ENCODE measurements at regions not wholly inside any gene's neighbourhood (a gene's known extent, or its start where the extent isn't known, plus 50 kb on each side); places are given as distances from the start of the nearest gene placed in this dataset.

DNA sequence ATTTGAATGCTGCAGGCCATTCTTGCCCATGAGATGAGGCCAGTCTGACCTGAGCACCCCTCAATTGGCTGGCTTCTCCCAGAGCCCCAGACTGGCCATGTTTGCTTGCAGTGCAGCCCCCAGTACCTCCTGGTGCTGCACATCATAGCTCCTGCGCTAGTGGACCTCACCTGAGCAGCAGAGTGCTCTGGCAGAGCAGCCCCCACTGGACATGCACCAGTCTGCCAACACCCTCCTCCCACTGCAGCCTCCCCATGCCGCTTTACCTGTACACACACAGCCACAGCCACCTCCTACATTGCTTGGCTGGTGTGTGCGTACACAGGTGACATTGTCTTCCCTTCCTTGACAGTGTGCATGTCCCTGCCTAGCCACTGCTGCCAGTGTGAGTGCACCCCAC, 940.2 kb downstream of the EFNA5 start:
- no peak overlapping the region for H3K4me3 ChIP-seq (ENCODE audit: low read depth, low read length)
- CTCF ChIA-PET = interaction anchor here (1.4 kb wide), 1 partner anchor 461 kb away, joined by 3 read pairs; no protein-coding TSS in a partner anchor
- TF ChIP-seq, protein P1, sequence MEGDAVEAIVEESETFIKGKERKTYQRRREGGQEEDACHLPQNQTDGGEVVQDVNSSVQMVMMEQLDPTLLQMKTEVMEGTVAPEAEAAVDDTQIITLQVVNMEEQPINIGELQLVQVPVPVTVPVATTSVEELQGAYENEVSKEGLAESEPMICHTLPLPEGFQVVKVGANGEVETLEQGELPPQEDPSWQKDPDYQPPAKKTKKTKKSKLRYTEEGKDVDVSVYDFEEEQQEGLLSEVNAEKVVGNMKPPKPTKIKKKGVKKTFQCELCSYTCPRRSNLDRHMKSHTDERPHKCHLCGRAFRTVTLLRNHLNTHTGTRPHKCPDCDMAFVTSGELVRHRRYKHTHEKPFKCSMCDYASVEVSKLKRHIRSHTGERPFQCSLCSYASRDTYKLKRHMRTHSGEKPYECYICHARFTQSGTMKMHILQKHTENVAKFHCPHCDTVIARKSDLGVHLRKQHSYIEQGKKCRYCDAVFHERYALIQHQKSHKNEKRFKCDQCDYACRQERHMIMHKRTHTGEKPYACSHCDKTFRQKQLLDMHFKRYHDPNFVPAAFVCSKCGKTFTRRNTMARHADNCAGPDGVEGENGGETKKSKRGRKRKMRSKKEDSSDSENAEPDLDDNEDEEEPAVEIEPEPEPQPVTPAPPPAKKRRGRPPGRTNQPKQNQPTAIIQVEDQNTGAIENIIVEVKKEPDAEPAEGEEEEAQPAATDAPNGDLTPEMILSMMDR (IDR thresholded peaks at IDR 0.05; ENCODE audit: insufficient read depth, low read length, missing control alignments) = no peak
- no peak for DNase-seq (ENCODE audit: low read depth, low spot score)
- POLR2A ChIA-PET = no interaction called here

DNA sequence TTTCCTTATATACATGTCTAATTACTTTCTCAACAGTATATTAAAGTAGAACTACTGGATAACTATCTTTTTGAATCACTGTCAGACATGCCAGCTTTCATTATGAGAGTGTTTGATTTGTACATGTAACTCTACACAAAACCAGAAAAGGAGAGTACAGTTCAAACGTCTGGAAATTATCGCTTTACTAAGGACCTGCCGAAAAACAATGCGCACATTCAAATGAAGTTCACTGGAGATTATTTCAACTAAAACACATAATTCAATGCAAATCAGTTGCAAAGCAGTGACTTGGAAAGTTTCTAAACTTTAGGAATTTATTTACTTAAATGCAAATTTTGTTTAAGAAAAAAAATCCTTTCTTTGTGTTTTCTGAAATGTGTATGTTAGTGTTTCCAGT, 942.5 kb downstream of the EFNA5 start:
- DNase-seq (ENCODE audit: low read depth, low spot score) = no peak
- no peak overlapping the region for H3K4me3 ChIP-seq (ENCODE audit: low read depth, low read length)
- POLR2A ChIA-PET = no interaction called here
- CTCF ChIA-PET = no interaction called here
- TF ChIP-seq, protein P1 (IDR thresholded peaks at IDR 0.05; ENCODE audit: insufficient read depth, low read length, missing control alignments) = no peak

DNA sequence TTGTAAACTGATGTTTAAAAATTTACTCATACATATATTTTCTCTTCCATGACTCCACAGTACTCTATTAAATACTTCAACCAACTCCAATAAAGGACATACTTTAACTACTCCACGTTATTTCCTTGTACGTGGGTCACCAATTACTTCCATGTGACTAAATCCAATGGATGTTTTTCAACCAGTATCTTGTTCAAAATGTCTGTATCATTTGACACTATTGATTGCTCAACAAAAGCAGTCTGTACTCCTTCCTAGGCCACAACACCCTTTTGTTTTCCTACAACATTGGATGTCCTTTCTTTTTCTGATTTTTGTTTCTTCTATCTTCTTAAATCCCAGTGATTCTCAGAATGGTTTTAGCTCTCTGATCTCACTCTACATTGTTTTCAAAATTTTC, 943.7 kb downstream of the EFNA5 start:
- TF ChIP-seq, protein P1 (IDR thresholded peaks at IDR 0.05; ENCODE audit: insufficient read depth, low read length, missing control alignments) = no peak
- POLR2A ChIA-PET = no interaction called here
- no peak overlapping the region for H3K4me3 ChIP-seq (ENCODE audit: low read depth, low read length)
- DNase-seq (ENCODE audit: low read depth, low spot score) = no peak
- CTCF ChIA-PET = no interaction called here

DNA sequence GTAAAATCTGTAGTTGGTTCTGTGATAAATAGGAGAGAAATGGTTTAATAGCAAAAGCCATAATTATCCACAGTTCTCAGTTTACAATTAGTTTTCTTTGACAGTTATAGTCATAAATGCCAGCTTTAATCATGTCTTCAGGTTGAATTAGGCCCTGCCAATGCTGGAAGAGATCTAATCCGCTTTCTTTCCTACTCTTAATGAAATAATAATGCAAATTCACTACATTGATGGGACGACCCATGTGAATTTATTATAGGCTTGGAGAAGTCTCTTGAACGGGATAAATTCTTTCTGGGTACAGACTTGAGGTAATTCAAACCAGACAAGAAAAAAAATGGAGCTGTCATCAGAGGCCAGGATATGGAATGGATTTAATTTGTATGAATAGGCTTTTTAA, 950.4 kb downstream of the EFNA5 start:
- DNase-seq (ENCODE audit: low read depth, low spot score) = no peak
- no peak overlapping the region for H3K4me3 ChIP-seq (ENCODE audit: low read depth, low read length)
- ChIA-PET CTCF (no interaction called here), POLR2A (no interaction called here)
- TF ChIP-seq, protein P1 (IDR thresholded peaks at IDR 0.05; ENCODE audit: insufficient read depth, low read length, missing control alignments) = no peak

DNA sequence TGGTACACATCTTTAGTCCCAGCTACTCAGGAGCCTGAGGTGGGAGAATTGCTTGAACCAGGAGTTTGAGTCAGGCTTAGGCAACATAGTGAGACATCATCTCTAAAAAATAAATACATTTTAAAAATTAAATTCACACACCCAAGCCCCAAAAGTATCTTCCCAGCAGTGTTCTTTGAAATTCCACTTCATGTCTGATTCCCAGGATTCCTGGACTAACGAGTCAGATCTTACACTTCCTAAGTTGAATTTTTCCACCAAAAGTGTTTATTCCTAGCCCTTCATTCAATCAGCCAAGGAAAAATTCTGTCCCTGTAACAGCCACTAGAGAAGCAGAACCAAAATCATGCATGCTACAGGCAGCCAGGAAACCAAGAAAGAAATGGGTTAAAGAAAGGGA, 970.9 kb downstream of the EFNA5 start:
- ChIA-PET CTCF (no interaction called here), POLR2A (no interaction called here)
- DNase-seq (ENCODE audit: low read depth, low spot score) = no peak
- no peak overlapping the region for H3K4me3 ChIP-seq (ENCODE audit: low read depth, low read length)
- TF ChIP-seq, protein P1 (IDR thresholded peaks at IDR 0.05; ENCODE audit: insufficient read depth, low read length, missing control alignments) = no peak

DNA sequence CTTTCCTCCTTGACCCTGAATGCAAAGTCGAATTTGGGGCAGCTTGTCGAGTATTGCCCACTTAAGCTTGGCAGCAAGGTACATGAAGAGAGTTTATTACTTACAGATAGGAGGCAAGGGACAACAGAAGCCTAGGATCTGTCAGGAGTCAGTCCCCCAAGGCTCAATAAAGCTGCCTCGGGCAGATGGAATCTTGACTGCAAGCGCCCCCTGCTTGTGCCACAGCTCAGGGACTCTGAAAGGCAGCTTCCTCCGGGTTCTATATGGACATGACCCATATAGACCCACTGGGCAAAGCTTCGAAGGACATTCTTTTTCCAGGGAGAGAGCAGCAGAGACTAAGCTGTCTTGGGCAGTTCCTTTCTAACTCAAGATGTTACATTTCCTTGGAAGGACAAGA, 971.5 kb downstream of the EFNA5 start:
- H3K4me3 ChIP-seq (ENCODE audit: low read depth, low read length) = no peak overlapping the region
- DNase-seq (ENCODE audit: low read depth, low spot score) = no peak
- TF ChIP-seq, protein P1 (IDR thresholded peaks at IDR 0.05; ENCODE audit: insufficient read depth, low read length, missing control alignments) = no peak
- CTCF ChIA-PET = no interaction called here
- POLR2A ChIA-PET = no interaction called here
